MCF 10A (cell line): ENCODE measurements at regions not wholly inside any gene's neighbourhood (a gene's known extent, or its start where the extent isn't known, plus 50 kb on each side); places are given as distances from the start of the nearest gene placed in this dataset.

Experiments
- BruUV-seq: library from RNA; stranded (reverse); fragments of 400-500 nt; replicated peaks from 2 replicates; lab custom pipeline; 2021; lab: Mats Ljungman, UMichigan
- CTCF ChIA-PET: fragments of 300-600 bp; sonication (Branson Sonifier 250); formaldehyde crosslinking; extraction: SDS; loops from one replicate; lab custom pipeline; 2021; ENCODE audit warnings: antibody characterized with exemption, inconsistent platforms; lab: Yijun Ruan, JAX
- POLR2A ChIA-PET: fragments of 300-600, 350-650 bp; sonication (Branson Sonifier 250); formaldehyde crosslinking; extraction: SDS; loops from one replicate; lab custom pipeline; 2020; ENCODE audit warnings: antibody characterized with exemption, inconsistent platforms; lab: Yijun Ruan, JAX
- DNase-seq: peaks from one replicate; pipeline ENCODE4 v3.0.0-alpha.2; 2018; ENCODE audit not compliant: unreplicated experiment
- H3K27ac Mint-ChIP-seq: one replicate; pipeline ENCODE4 v1.8.0; 2022; ENCODE audit warnings: mild to moderate bottlenecking, low read depth, mixed read lengths; ENCODE audit not compliant: unreplicated experiment
- H3K27me3 Mint-ChIP-seq: one replicate; pipeline ENCODE4 v1.8.0; 2022; ENCODE audit warnings: mixed read lengths; ENCODE audit not compliant: insufficient read depth, unreplicated experiment
- H3K36me3 Mint-ChIP-seq: one replicate; pipeline ENCODE4 v1.8.0; 2022; ENCODE audit warnings: mild to moderate bottlenecking, moderate library complexity, mixed read lengths; ENCODE audit not compliant: insufficient read depth, unreplicated experiment
- H3K4me1 Mint-ChIP-seq: one replicate; pipeline ENCODE4 v1.8.0; 2022; ENCODE audit warnings: mixed read lengths; ENCODE audit not compliant: insufficient read depth, unreplicated experiment
- H3K4me3 Mint-ChIP-seq: one replicate; pipeline ENCODE4 v1.8.0; 2022; ENCODE audit warnings: mild to moderate bottlenecking, moderate library complexity, mixed read lengths; ENCODE audit not compliant: unreplicated experiment
- H3K9me3 Mint-ChIP-seq: one replicate; pipeline ENCODE4 v1.8.0; 2022; ENCODE audit warnings: mixed read lengths; ENCODE audit not compliant: unreplicated experiment
- CTCF ChIP-seq: fragments of 200-600 bp; IDR thresholded peaks from one replicate; pipeline ENCODE4 v1.8.0; 2022; ENCODE audit warnings: antibody characterized with exemption, mild to moderate bottlenecking; ENCODE audit not compliant: unreplicated experiment
- intact Hi-C: fragments of 100-400 bp; cut with micrococcal nuclease; formaldehyde crosslinking; loops from 2 replicates; pipeline ENCODE4 v1.14.1; 2022

GRCh38 chr4:165788686-165789463, 84.2 kb upstream of the TLL1 start:
- Mint-ChIP-seq H3K36me3 (no peaks in the 10 kb centered on the region), H3K9me3 (peaks cover 7% of the 10 kb centered on the region), H3K4me1 (peaks cover 12% of the 10 kb centered on the region), H3K27ac (no peak overlapping the region), H3K4me3 (no peak overlapping the region), H3K27me3 (no peaks in the 10 kb centered on the region)
- no TSS peak for BruUV-seq
- CTCF ChIA-PET = interaction anchor here (1.1 kb wide), 1 partner anchor 252 kb away, joined by 3 read pairs; no protein-coding TSS in a partner anchor
- POLR2A ChIA-PET = interaction anchor here (0.9 to 1.1 kb wide), 3 partner anchors 23 to 225 kb away, joined by 3 read pairs; no protein-coding TSS in a partner anchor
- TF ChIP-seq CTCF = no peak
- no peak for DNase-seq
- intact Hi-C loops = no loop called here

GRCh38 chr4:165793236-165793635, 79.8 kb upstream of the TLL1 start:
- peaks cover 15% of the 10 kb centered on the region for H3K9me3 Mint-ChIP-seq
- no peak for DNase-seq
- no peaks in the 10 kb centered on the region for H3K27me3 Mint-ChIP-seq
- no peak overlapping the region for H3K27ac Mint-ChIP-seq
- TF ChIP-seq CTCF = no peak
- ChIA-PET CTCF (no interaction called here), POLR2A (interaction anchor here (0.7 kb wide), 1 partner anchor 8 kb away, joined by 3 read pairs; no protein-coding TSS in a partner anchor)
- H3K4me1 Mint-ChIP-seq = no peaks in the 10 kb centered on the region
- intact Hi-C loops = no loop called here
- no TSS peak for BruUV-seq
- H3K4me3 Mint-ChIP-seq = no peak overlapping the region
- H3K36me3 Mint-ChIP-seq = no peaks in the 10 kb centered on the region

- no peak for DNase-seq
- no TSS peak for BruUV-seq
- Mint-ChIP-seq H3K27me3 (no peaks in the 10 kb centered on the region), H3K4me1 (no peaks in the 10 kb centered on the region), H3K36me3 (no peaks in the 10 kb centered on the region), H3K4me3 (no peak overlapping the region), H3K9me3 (peaks cover 15% of the 10 kb centered on the region), H3K27ac (no peak overlapping the region)
- intact Hi-C loops = no loop called here
- POLR2A ChIA-PET = no interaction called here
- no peak for TF ChIP-seq CTCF
- CTCF ChIA-PET = no interaction called here
Observed at GRCh38 chr4:165794834-165795233, 78.2 kb upstream of the TLL1 start.

- Mint-ChIP-seq H3K27me3 (no peaks in the 10 kb centered on the region), H3K9me3 (peaks cover 8% of the 10 kb centered on the region), H3K27ac (no peak overlapping the region), H3K4me1 (no peaks in the 10 kb centered on the region), H3K4me3 (no peak overlapping the region), H3K36me3 (no peaks in the 10 kb centered on the region)
- ChIA-PET POLR2A (no interaction called here), CTCF (interaction anchor here (0.6 kb wide), 1 partner anchor 28 kb away, joined by 3 read pairs; no protein-coding TSS in a partner anchor)
- BruUV-seq = no TSS peak
- no peak for DNase-seq
- TF ChIP-seq CTCF = no peak
- intact Hi-C loops = no loop called here
Observed at GRCh38 chr4:165799384-165799815, 73.6 kb upstream of the TLL1 start.
